Prostate gland (tissue), 2 donors: ENCODE measurements at regions not wholly inside any gene's neighbourhood (a gene's known extent, or its start where the extent isn't known, plus 50 kb on each side); places are given as distances from the start of the nearest gene placed in this dataset.

ENCODE experiments used
- CTCF ChIP-seq, 4 experiments: fragments of 200-600 bp in 2 of 4; fragments of 450-650 bp in 2 of 4; sonication (generic) in 2 of 4; IDR thresholded peaks; 1 replicate in 3 of 4; 2 replicates in 1 of 4; pipeline ENCODE4 v1.5.1; 2016 to 2019; ENCODE audit warnings: antibody characterized with exemption in 4 of 4, mild to moderate bottlenecking in 2 of 4, moderate library complexity in 2 of 4
- POLR2A ChIP-seq: fragments of 450-650 bp; IDR thresholded peaks from one replicate; pipeline ENCODE4 v1.6.1; 2016; ENCODE audit warnings: antibody characterized with exemption, mild to moderate bottlenecking
- POLR2AphosphoS5 ChIP-seq: sonication (generic); formaldehyde crosslinking; IDR thresholded peaks from one replicate; pipeline ENCODE4 v1.6.1; 2017; ENCODE audit warnings: antibody characterized with exemption

GRCh38 chr2:62334009-62334408, 138.1 kb downstream of the B3GNT2 start:
- TF ChIP-seq POLR2AphosphoS5 = no peak
- no peak for TF ChIP-seq CTCF (IDR thresholded peaks at IDR 0.05)
- no peak for TF ChIP-seq POLR2A
